HepG2 (cell line): ENCODE measurements at regions not wholly inside any gene's neighbourhood (a gene's known extent, or its start where the extent isn't known, plus 50 kb on each side); places are given as distances from the start of the nearest gene placed in this dataset.
A peak's percentile ranks its signal among the peaks of the same experiment; 100 is the strongest.

Source experiments
- AGO1 ChIP-seq: fragments of 200-400 bp; formaldehyde crosslinking; IDR thresholded peaks from 2 replicates; pipeline ENCODE4 v1.6.1; 2017; ENCODE audit warnings: mild to moderate bottlenecking, low read depth, low read length, moderate library complexity; ENCODE audit not compliant: poor library complexity, severe bottlenecking
- ATF3 ChIP-seq: sonication (generic); formaldehyde crosslinking; IDR thresholded peaks from 2 replicates; pipeline ENCODE4 v1.4.0; 2020; ENCODE audit warnings: missing genetic modification reagents
- ATF5 ChIP-seq: sonication (generic); formaldehyde crosslinking; IDR thresholded peaks from 2 replicates; pipeline ENCODE4 v1.4.0; 2020; ENCODE audit warnings: mild to moderate bottlenecking, low read depth, missing genetic modification reagents
- CHD2 ChIP-seq: IDR thresholded peaks from 2 replicates; pipeline ENCODE4 v1.6.1; 2011; ENCODE audit warnings: low read depth, low read length, improper control_type of control experiment
- DPF2 ChIP-seq: sonication (generic); formaldehyde crosslinking; IDR thresholded peaks from 2 replicates; pipeline ENCODE4 v1.4.0; 2020; ENCODE audit warnings: mild to moderate bottlenecking, low read depth, missing genetic modification reagents, borderline replicate concordance
- KLF16 ChIP-seq, 2 experiments: sonication (generic) in 1 of 2; formaldehyde crosslinking in 1 of 2; IDR thresholded peaks; 2 replicates each; pipeline versions ENCODE4 v1.6.1 to v1.8.0; 2016 to 2023; ENCODE audit warnings: missing genetic modification reagents in 2 of 2, missing compliant biosample characterization in 1 of 2
- PAX8 ChIP-seq: sonication (generic); formaldehyde crosslinking; IDR thresholded peaks from 2 replicates; pipeline ENCODE4 v1.8.0; 2022; ENCODE audit warnings: mild to moderate bottlenecking, missing genetic modification reagents, borderline replicate concordance
- RERE ChIP-seq: IDR thresholded peaks from 2 replicates; pipeline ENCODE4 v1.6.1; 2016; ENCODE audit warnings: low read depth, missing genetic modification reagents, missing compliant biosample characterization
- REXO4 ChIP-seq: sonication (generic); formaldehyde crosslinking; IDR thresholded peaks from 2 replicates; pipeline ENCODE4 v1.8.0; 2022; ENCODE audit warnings: missing genetic modification reagents, mild to moderate bottlenecking, borderline replicate concordance
- SAFB2 ChIP-seq: sonication (generic); formaldehyde crosslinking; IDR thresholded peaks from 2 replicates; pipeline ENCODE4 v1.5.1; 2020; ENCODE audit warnings: missing genetic modification reagents, low read depth, mild to moderate bottlenecking, borderline replicate concordance
- SMAD1 ChIP-seq: sonication (generic); formaldehyde crosslinking; IDR thresholded peaks from 2 replicates; pipeline ENCODE4 v1.4.0; 2020; ENCODE audit warnings: missing genetic modification reagents, low read depth, mild to moderate bottlenecking, borderline replicate concordance
- TARDBP ChIP-seq: sonication (generic); formaldehyde crosslinking; IDR thresholded peaks from 2 replicates; pipeline ENCODE4 v1.8.0; 2022; ENCODE audit warnings: mild to moderate bottlenecking, missing genetic modification reagents
- YY1 ChIP-seq: IDR thresholded peaks from 2 replicates; pipeline ENCODE4 v1.6.1; 2011; ENCODE audit warnings: low read length, low read depth, moderate library complexity, mild to moderate bottlenecking; ENCODE audit not compliant: insufficient read depth, insufficient replicate concordance
- ZFP62 ChIP-seq: sonication (generic); formaldehyde crosslinking; IDR thresholded peaks from 2 replicates; pipeline ENCODE4 v1.4.0; 2020; ENCODE audit warnings: missing genetic modification reagents
- ZNF253 ChIP-seq: sonication (generic); formaldehyde crosslinking; IDR thresholded peaks from 2 replicates; pipeline ENCODE4 v1.8.0; 2022; ENCODE audit warnings: mild to moderate bottlenecking, missing genetic modification reagents, borderline replicate concordance
- ZNF329 ChIP-seq: sonication (generic); formaldehyde crosslinking; IDR thresholded peaks from 2 replicates; pipeline ENCODE4 v1.9.0; 2021; ENCODE audit warnings: low read depth, mild to moderate bottlenecking, missing genetic modification reagents
- ZNF335 ChIP-seq: sonication (generic); formaldehyde crosslinking; IDR thresholded peaks from 2 replicates; pipeline ENCODE4 v1.4.0; 2020; ENCODE audit warnings: missing genetic modification reagents
- ZNF446 ChIP-seq: sonication (generic); formaldehyde crosslinking; IDR thresholded peaks from 2 replicates; pipeline ENCODE4 v1.5.0; 2020; ENCODE audit warnings: mild to moderate bottlenecking, missing genetic modification reagents
- ZNF629 ChIP-seq: sonication (generic); formaldehyde crosslinking; conservative IDR thresholded peaks from 2 replicates; pipeline ENCODE4 v1.5.0; 2020; ENCODE audit warnings: missing genetic modification reagents
- TF ChIP-seq, protein P1 (sequence below): sonication (generic); formaldehyde crosslinking; IDR thresholded peaks from 2 replicates; pipeline ENCODE4 v1.4.0; 2020; ENCODE audit warnings: mild to moderate bottlenecking, missing genetic modification reagents
- TF ChIP-seq, protein P2 (sequence below): IDR thresholded peaks from 2 replicates; pipeline ENCODE4 v1.6.1; 2016; ENCODE audit warnings: low read depth, control low read depth

DNA sequence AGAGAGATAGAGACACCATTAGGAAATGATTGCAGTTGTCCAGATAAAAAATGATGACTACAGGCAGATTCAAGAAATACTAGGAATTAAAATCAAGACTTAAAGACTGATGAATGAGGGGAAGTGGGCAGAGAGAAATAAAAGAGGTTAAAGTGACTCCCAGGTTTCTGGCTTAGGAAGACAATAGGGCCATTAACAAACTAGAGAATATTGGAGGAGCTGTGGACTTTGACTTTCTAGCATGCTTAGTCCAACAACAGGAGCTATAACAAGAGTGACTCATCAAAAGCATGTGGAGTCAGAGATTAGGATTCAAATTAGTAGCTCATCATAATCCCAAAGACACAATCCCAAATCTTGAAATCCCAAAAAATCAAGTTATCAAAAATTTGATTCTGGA lies 101.5 kb downstream of the BMP4 start (continued):
- TF ChIP-seq ZNF335 (CRISPR knock-in tag) (no peak), SMAD1 (no peak), ATF3 (CRISPR knock-in tag) (peak; percentile 85), ZNF629 (CRISPR knock-in tag) (no peak), AGO1 (no peak), CHD2 (no peak), KLF16 (CRISPR knock-in tag; IDR thresholded peaks at IDR 0.05) (peak in 1 of 2 experiments; percentile 25; a peak in 1 of 4 replicates), DPF2 (CRISPR knock-in tag) (0 out of 2 replicates have a peak, but pooled peaks have one; percentile 41), SAFB2 (CRISPR knock-in tag) (no peak), REXO4 (CRISPR knock-in tag) (no peak), RERE (no peak), ZNF446 (CRISPR knock-in tag) (no peak), ATF5 (no peak), PAX8 (CRISPR knock-in tag) (no peak), YY1 (no peak), ZNF329 (CRISPR knock-in tag) (no peak), ZNF253 (CRISPR knock-in tag) (no peak), ZFP62 (CRISPR knock-in tag) (no peak), TARDBP (CRISPR knock-in tag) (no peak)
- TF ChIP-seq, protein P1, sequence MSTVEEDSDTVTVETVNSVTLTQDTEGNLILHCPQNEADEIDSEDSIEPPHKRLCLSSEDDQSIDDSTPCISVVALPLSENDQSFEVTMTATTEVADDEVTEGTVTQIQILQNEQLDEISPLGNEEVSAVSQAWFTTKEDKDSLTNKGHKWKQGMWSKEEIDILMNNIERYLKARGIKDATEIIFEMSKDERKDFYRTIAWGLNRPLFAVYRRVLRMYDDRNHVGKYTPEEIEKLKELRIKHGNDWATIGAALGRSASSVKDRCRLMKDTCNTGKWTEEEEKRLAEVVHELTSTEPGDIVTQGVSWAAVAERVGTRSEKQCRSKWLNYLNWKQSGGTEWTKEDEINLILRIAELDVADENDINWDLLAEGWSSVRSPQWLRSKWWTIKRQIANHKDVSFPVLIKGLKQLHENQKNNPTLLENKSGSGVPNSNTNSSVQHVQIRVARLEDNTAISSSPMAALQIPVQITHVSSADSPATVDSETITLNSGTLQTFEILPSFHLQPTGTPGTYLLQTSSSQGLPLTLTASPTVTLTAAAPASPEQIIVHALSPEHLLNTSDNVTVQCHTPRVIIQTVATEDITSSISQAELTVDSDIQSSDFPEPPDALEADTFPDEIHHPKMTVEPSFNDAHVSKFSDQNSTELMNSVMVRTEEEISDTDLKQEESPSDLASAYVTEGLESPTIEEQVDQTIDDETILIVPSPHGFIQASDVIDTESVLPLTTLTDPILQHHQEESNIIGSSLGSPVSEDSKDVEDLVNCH, result no peak
- TF ChIP-seq, protein P2, sequence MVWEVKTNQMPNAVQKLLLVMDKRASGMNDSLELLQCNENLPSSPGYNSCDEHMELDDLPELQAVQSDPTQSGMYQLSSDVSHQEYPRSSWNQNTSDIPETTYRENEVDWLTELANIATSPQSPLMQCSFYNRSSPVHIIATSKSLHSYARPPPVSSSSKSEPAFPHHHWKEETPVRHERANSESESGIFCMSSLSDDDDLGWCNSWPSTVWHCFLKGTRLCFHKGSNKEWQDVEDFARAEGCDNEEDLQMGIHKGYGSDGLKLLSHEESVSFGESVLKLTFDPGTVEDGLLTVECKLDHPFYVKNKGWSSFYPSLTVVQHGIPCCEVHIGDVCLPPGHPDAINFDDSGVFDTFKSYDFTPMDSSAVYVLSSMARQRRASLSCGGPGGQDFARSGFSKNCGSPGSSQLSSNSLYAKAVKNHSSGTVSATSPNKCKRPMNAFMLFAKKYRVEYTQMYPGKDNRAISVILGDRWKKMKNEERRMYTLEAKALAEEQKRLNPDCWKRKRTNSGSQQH (CRISPR knock-in tag), result no peak
